Tibial nerve (tissue), 4 donors: ENCODE measurements at regions not wholly inside any gene's neighbourhood (a gene's known extent, or its start where the extent isn't known, plus 50 kb on each side); places are given as distances from the start of the nearest gene placed in this dataset.

Experiments
- CTCF ChIP-seq, 5 experiments: fragments of 200-600 bp in 3 of 5; fragments of 450-650 bp in 2 of 5; sonication (generic) in 3 of 5; IDR thresholded peaks; one replicate each; pipeline ENCODE4 v1.5.1; 2016 to 2019; ENCODE audit warnings: antibody characterized with exemption in 5 of 5, mild to moderate bottlenecking in 3 of 5, moderate library complexity in 2 of 5
- EP300 ChIP-seq, 2 donors: sonication (generic); formaldehyde crosslinking; IDR thresholded peaks; one replicate each; pipeline ENCODE4 v1.6.1; 2017; ENCODE audit warnings: antibody characterized with exemption in 2 of 2, mild to moderate bottlenecking in 1 of 2
- POLR2A ChIP-seq, 2 donors: fragments of 450-650 bp; IDR thresholded peaks; one replicate each; pipeline ENCODE4 v1.6.1; 2017; ENCODE audit warnings: antibody characterized with exemption in 2 of 2, mild to moderate bottlenecking in 2 of 2, moderate library complexity in 2 of 2

GRCh38 chr11:127385071-127385470 is 384.5 kb upstream of the KIRREL3 start:
- TF ChIP-seq CTCF (IDR thresholded peaks at IDR 0.05) (no peak), EP300 (IDR thresholded peaks at IDR 0.05) (no peak), POLR2A (IDR thresholded peaks at IDR 0.05) (no peak)
